Left renal pelvis (tissue), 4 donors: ENCODE measurements at regions not wholly inside any gene's neighbourhood (a gene's known extent, or its start where the extent isn't known, plus 50 kb on each side); places are given as distances from the start of the nearest gene placed in this dataset.

Experiments
- DNase-seq, 4 donors: peaks; one replicate each; pipeline ENCODE4 v3.0.0-alpha.2; 2013; ENCODE audit warnings: low read depth in 4 of 4, low spot score in 3 of 4

DNA sequence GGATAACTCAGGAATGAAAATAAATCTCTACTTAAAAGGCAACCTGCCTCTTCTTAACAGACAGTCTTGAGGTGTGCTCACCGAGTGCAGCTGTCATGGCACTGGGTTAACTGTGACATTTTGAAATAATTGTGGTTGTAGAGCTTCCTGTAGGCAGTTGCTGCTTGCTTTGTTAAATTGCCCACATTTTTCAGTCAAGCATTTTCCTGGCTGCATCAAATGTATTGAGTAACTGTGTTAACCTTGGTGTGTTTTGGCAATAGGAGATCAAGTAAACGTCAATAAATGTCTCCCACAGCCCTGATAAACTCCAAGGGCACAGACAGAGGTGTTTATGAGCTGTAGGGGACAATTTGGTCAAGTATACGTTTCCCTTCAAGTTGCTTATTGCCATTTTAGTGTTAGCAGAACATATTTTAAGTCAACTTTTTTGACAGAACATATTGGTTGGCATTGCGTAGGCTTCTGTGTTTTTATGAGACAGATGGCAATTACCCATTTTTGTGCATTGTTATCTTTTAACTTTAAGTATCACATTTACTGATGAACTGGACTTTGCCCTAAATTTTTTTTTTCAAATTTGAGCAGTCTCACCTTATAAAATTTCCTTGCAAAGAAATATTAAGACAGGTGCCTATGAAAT lies 527.4 kb downstream of the C4orf33 start:
- DNase-seq, result no peak

DNA sequence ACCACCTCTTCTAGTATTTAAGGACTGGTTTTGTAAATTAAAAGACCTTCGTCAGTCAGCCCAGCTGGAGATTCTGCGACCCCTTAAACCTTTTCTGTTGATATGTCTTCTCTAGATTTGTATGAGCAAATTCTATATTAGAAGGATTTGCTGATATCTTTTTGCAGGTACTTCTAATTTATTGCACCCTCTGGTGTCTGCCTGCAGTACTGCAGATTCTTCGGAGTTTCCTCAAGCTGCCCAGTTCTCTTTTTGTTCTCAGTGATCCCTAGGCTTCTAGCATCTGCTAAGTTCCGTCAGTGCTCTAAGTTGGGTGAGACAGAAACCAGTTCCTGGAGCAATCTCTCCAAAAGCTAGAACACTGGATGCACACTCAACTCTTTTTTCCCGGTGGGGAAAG lies 545.2 kb downstream of the C4orf33 start:
- DNase-seq, result peak in 2 of 4 donors; percentile 6 to 12

DNA sequence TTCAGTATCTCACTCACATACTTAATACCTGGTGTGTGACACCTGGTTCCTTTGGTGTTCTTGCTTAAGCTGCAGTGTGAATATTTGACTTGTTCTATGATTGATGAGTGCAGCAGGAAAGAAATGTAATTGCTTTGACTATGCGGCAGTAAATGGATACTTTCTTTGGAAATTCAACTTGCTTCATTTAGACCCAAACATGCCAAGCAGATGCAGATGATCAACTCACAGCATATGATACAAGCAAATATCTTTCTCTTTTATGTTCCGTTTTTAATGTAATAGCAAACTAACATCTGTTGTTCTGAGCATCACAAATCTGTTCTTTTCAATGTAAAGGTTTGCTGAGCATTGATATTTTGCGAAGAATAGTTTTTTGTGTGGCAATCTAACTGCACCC lies 549.5 kb downstream of the C4orf33 start:
- DNase-seq, result no peak

DNA sequence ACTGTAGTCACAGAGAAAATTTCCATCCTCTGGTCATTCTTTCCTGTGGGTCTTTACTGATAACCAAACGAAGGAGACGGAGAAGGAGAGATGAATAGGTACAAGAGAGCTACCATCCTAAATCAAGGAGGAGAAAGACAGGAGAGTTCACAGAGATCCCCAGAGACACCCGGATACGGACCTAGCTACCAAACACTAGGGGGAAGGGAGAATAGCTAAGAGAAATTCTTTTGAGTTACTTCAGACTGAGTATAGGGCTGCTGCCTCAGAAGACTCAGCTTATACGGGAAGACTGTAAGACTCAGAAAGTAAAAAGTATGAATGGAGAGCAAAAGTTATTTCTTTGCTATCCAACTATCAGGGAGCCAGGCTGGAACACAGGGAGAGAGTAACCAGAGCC lies 572.1 kb downstream of the C4orf33 start:
- no peak for DNase-seq

DNA sequence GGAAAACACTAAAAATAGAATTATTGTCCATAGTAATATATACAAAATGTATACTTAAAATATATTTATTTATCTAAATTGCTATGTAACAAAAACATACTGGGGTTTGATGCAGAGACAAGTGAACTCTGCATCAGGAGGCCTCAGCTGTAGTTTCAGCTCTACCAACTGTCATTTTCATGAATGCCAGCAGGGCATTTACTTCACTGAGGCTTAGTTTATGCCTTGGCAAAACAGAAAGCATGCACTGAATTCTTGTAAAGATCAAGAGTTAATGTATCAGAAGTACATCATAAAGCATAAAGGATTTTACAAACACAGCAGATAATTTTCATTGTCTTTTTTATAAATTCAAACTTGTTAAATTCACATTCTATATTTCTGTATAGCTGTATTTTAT lies 577.0 kb downstream of the C4orf33 start:
- no peak for DNase-seq

DNA sequence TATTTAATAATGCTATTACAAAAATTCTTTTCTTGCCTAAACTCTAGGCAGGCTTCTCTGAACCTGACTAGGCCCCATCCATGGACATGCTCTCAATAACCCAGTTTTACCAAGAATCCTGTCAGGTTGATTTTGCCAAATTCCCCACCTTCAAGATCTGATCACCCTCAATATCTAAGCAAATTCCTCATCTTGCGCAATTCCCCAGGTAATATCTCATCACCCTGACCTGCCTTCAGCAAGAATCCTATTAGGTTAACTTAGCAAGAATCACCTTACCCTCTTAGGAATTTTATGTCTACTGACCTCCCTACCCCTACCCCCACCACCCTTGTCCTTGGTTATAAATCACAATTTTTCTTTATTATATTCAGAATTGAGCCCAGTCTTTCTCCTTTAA lies 579.1 kb downstream of the C4orf33 start:
- no peak for DNase-seq

DNA sequence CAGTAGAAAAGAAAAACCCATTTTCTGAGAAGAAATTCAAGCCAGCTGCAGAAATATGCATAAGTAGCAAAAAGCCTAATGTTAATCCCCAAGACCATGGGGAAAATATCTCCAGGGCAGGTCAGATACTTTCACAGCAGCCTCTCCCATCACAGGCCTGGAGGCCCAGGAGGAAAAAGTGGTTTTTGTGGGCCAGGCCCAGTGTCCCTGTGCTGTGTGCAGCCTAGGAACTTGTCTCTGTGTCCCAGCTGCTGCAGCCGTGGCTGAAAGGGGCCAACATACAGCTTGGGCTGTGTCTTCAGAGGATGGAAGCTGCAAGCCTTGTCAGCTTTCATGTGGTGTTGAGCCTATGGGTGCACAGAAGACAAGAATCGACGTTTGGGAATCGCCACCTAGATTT lies 581.0 kb downstream of the C4orf33 start:
- no peak for DNase-seq

DNA sequence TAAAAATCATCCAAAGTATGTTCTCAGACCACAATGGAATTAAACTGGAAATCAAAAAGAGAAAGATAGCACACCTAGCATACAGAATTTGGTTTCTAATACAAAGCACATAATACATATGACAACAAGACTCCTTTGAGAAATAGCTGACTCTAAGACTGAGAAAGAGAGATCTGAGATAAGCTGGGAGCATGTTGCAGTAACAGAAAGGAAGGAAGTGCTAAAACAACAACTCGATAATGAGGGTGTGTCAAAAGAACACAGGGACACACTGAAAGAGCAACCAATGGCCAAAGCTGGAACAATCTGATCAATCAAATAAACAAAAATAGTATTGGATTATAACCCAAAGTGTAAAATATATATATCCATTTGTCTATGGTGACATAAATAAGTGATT lies 586.6 kb downstream of the C4orf33 start:
- no peak for DNase-seq

DNA sequence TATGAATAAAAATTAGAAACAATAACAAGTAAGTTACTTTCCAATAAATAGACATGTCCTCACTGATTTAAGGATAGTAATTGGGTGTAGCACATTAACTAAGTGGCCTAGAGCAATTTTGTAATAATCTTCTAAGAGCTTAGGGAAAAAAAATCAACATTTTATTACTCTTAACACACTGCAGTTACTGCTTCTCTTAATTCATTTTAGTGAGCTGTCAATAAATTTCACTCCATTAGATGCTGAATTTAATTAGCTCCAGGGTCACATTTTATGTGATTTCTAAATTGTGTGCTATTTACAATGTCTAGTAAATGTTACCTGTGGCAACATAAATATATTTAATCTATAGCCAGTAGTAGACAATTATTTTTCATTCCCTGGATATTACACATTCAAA lies 612.0 kb downstream of the C4orf33 start:
- no peak for DNase-seq

DNA sequence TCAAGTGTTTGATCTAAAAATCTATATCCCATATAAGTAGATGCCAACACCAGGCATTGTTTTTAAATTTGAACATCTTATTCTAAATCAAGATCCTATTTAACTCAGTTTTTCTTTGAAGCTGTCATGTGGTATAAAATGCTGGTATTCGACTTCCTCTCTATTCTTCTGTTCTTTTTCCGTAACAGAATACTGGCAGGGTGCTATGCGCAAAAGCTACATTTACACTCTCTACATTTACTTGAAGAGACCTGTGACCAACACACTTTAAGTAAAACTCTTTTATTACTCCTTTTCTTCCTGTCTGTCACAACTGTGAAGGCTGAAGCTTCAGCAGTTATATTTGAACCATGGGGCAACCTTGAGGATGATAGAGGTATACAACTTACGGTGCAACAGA lies 612.8 kb downstream of the C4orf33 start:
- no peak for DNase-seq

DNA sequence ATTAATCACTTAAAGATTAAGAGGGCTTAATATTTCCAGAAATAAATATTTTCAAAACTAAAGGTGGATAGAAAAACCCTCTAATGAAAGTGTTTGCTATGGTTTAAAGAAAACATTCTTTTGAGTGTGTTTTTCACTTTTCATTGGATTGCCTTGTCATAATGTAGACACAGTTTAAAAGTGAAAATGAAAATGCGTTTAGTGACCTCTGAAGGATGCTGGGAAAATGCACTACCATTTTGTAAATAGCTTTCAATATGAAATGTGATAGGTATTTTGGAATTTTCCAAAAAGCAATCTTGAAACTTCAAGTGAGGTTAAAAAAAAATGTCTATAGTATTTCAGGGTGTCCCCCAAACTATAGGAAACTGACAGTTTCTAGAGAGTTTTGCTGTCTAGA lies 642.2 kb downstream of the C4orf33 start:
- DNase-seq, result no peak

DNA sequence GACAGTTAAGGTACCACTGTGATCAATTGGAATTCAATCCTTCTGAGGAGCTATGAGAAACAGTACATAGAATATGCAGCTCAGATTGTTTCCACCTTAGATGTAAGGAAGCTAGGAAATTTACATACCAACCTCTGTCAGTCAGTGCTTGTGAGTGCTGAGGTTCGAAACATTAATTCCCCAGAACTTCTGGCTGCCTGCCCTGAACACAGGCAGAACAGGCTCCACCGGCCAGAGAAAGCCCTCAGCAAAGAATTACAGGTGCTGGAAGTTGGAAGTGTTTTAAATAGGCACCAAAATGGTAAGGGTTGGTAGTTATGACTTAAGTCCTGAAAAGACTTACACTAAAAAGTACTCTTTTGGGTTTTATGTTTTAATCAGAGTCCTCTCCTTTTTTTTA lies 651.8 kb downstream of the C4orf33 start:
- DNase-seq, result peak in 1 of 4 donors; percentile 7

DNA sequence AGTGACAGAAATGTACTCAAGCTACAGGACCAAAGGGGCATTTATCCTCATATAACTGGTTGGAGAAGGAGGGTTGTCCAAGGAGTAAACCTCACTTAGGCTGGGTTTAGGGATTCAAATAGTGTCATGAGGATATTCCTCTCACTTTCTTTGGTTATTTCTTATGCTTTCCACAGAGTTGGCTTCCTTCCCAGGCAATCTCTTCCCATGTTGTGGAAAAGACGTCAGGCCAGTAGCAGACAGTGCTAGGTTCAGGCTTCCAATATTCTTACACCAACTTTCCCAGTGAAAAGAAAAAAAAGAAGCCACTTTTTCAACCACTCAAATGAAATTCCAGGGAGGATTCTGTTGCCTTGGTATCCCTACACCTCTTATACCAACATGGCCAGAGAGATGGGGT lies 653.0 kb downstream of the C4orf33 start:
- no peak for DNase-seq

DNA sequence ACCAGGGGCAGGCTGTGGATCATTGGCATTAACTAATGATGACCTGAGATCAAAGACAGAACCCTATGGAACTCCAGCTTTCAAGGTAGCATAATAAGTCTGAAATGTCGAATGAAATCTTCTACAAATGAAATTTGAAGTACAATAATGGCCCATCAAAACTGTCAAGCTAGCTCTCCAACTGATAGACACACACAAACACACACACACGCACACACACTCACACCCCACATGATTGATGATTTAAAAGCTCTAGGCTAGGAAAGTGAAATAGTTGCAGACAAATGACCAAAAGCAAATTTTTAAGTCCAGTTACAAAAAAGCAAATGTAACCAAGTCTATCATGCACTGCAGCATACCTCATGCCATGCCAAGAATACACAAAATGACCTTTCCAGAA lies 655.7 kb downstream of the C4orf33 start:
- no peak for DNase-seq

DNA sequence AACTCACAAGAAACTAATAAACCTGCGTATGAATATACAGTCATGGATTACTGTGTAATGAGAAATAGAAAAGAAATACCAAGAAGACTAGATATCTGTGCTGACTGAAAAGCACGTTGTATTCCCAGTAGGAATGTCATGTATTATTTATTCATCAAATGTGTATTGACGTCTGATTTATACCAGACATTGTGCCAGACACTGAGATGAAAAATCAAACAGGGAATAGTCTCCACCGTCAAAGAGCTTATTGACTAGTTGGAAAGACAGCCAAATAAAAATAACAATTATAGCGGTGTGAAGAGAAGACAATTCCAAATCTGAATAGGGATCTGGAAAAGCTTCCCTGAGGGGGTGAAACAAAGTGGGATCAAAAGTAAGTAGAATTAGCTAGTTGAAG lies 687.6 kb downstream of the C4orf33 start:
- DNase-seq, result no peak

DNA sequence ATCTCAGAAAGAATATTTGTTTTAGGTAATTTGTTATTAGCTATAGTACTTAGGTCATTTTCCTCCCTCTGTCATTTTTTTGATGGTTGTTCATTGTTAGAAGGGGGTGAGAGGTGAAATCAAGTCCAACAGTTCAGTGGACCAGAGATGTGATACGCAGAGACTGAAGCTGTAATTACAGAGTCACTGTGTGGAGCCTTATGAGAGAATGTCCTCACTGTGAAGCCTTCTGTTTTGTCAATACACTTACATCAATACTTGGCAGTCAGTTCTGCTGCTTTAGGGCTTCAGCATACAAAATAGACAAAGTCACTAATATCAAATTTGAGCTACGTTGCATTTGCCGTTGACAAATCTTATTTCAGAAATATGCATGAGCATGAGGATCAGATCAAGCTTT lies 692.5 kb downstream of the C4orf33 start:
- DNase-seq, result no peak

DNA sequence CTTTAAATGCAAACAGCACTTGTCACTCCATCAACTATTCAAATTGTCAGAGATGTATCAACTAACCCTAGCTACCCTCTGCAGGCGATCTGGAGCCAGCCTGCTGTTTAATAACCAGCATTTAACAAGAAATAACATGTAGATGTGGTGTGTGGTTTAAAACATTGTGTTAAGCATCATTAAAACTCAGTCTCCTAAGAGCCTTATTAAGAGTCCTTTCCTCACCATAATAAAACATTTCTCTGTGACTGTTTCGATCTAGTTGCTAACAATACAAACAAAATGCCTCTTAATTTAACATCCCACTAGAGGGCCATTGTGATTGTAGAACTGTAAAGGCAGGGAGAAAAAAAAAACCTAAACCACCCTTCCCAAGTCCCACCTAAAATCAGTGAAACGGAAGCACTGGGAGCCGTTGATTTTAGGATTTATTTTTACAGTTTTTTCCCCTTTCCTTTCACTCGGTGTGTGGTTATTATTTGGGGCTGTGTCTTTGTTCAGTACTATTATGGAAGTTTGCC lies 708.6 kb downstream of the C4orf33 start:
- no peak for DNase-seq

DNA sequence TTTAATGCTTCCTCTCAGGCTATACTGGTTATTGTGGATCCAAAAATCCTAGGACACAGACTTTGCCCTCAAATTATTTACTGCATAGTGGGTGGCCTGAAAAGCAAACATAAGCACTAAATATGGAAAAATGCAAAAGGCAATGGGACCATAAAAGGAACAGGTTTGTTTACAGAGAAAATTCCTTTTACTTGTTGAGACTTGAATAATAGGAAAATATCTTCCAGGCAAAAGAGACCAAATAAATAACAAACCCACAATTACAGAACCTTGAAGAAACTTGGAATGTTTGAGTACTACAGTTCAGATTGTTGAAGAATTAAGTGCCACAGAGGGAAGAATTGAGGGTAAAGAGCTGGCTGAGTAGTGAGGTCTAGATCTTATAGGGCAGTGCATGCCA lies 711.0 kb downstream of the C4orf33 start:
- no peak for DNase-seq

DNA sequence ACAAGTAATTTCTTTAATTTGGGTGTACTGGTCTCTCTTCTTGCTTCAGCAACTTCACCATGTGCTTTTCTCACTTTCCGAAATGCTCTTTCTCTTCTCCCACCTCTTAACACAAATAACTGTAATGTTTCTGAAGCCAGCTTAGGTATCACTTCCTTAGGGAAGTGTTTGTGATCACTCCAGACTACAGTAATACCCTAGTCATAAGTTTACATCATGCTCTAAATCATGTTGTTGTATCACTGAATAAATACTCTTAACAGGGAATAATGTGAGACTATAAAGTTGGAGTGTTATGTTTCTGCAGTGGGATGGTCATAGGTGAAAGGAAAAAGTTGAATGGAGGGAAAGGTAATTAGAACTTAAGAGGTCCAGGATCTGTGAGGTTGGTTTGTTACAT lies 712.3 kb downstream of the C4orf33 start:
- DNase-seq, result no peak

DNA sequence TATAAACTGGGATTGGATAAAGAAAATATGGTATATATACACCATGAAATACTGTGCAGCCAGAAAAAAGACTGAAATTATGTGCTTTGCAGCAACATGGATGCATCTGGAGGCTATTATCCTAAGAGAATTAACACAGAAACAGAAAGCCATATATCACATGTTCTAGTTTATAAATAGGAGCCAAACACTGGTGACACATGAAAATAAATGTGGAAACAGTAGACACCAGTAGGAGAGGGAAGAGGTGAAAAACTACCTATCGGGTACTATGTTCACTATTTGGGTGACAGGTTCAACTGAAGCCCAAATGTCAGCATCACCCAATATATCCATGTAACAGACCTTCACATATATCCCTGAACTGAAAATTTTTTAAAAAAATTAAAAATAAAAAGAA lies 725.1 kb downstream of the C4orf33 start:
- no peak for DNase-seq

DNA sequence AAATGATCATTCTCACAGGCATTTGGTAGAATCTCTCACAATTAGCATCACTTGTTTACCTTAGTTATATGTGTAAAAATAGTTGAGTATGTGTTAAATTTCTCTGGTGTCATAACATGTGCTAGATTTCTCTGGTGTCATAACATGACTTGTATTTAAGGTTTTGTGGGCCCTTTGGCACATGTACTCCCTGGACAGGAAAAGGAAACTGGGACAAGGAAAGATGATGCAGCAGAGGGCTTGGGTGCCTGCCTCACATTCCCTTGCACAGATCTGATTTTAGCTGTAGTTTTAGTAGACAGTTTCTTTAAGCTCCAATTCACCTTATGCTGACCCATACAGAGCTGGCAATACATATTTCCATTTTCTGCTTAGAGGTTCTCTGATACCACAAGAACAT lies 726.0 kb downstream of the C4orf33 start:
- no peak for DNase-seq

DNA sequence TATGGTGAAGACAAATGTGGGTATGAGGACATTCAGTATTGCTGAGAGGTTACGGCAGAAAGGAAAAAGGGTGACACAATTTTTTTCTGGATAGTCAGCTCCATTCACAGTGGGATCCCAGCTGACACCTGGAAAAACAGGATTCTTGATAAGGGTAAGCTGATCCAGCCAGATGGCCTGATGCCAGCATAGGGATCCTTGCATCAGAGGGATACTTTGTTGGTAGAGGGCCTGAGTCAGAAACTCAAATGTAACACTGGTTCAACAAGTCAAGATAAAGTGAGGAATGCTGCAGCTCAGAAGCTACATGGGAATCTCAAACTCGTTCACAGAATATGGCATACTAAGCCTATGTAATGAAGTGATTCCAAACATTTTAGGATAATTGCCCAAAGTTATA lies 726.7 kb downstream of the C4orf33 start:
- no peak for DNase-seq

DNA sequence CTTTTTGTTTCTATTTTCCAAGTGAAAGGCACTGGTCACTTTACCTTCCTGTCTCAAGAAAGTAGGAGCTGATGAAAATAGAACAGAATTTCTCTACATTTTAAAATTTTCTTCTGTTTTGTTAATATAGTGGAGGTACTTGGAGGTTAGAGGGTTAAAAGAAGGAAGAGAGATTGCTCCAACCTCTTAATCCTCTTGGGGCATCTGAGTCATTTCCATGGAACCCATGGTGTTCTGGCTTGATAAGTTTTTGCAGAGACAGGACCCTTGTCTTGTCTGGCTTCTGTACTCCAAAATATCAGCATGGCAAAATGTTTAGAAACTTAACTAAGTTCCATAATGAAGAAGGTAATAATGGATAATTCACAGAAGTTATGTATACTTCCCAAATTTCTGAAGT lies 727.2 kb downstream of the C4orf33 start:
- no peak for DNase-seq
